Small intestine (tissue), 7 donors: ENCODE measurements at regions not wholly inside any gene's neighbourhood (a gene's known extent, or its start where the extent isn't known, plus 50 kb on each side); places are given as distances from the start of the nearest gene placed in this dataset.
A peak's percentile ranks its signal among the peaks of the same experiment; 100 is the strongest.

Experiments
- DNase-seq, 2 donors: peaks; one replicate each; pipeline versions ENCODE4 v3.0.0 to v3.0.0-alpha.2; 2013
- FAIRE-seq: peaks from 2 replicates; lab custom pipeline; 2012; peaks lifted over from hg19 to GRCh38; lab: Jason Lieb, UNC
- H3K27ac ChIP-seq, 3 donors: one replicate each; pipeline ENCODE4 v1.5.1; 2013; ENCODE audit warnings: low read length in 2 of 3, mild to moderate bottlenecking in 2 of 3, control low read depth in 1 of 3, inconsistent platforms in 1 of 3, low read depth in 1 of 3, moderate library complexity in 1 of 3
- H3K27me3 ChIP-seq, 3 donors: one replicate each; pipeline ENCODE4 v1.6.1; 2013; ENCODE audit warnings: low read length in 3 of 3, inconsistent platforms in 1 of 3; ENCODE audit not compliant: control insufficient read depth in 3 of 3, insufficient read depth in 3 of 3
- H3K36me3 ChIP-seq, 3 donors: one replicate each; pipeline ENCODE4 v1.6.1; 2013; ENCODE audit warnings: low read length in 3 of 3, inconsistent platforms in 1 of 3, low read depth in 1 of 3, mild to moderate bottlenecking in 1 of 3, moderate library complexity in 1 of 3; ENCODE audit not compliant: control insufficient read depth in 3 of 3, insufficient read depth in 2 of 3
- H3K4me1 ChIP-seq, 3 donors: one replicate each; pipeline ENCODE4 v1.6.1; 2013; ENCODE audit warnings: low read length in 2 of 3, inconsistent platforms in 1 of 3, low read depth in 1 of 3, mild to moderate bottlenecking in 1 of 3, moderate library complexity in 1 of 3; ENCODE audit not compliant: control insufficient read depth in 3 of 3, insufficient read depth in 2 of 3
- H3K4me3 ChIP-seq, 3 donors: one replicate each; pipeline ENCODE4 v1.5.1; 2013; ENCODE audit warnings: low read length in 3 of 3, control low read depth in 1 of 3, inconsistent platforms in 1 of 3, low read depth in 1 of 3, mild to moderate bottlenecking in 1 of 3, moderate library complexity in 1 of 3
- H3K9me3 ChIP-seq, 2 donors: one replicate each; pipeline ENCODE4 v1.6.1; 2013; ENCODE audit warnings: low read depth in 1 of 2, low read length in 1 of 2; ENCODE audit not compliant: control insufficient read depth in 2 of 2, insufficient read depth in 1 of 2
- WGBS, 3 donors: extraction: QIAGEN DNeasy Blood & Tissue Kit; methylation state at CpG; one replicate each; pipeline ENCODE4 v1.1.7; 2013; 5-methylcytosine and 5-hydroxymethylcytosine counted together
- donor health status: healthy with polysubstance abuse.
- donor health status: control.
- donor health status: control.
- donor health status: Bipolar disorder and iron deficiency.
- donor health status: healthy.

GRCh38 chr14:95446470-95446869 is 70.0 kb downstream of the SYNE3 start:
- no peak overlapping the region for H3K4me3 ChIP-seq
- H3K4me1 ChIP-seq, result peaks cover 0 to 14% (median 10%) of the 10 kb centered on the region in 3 donors
- no peaks in the 10 kb centered on the region for H3K9me3 ChIP-seq
- DNase-seq (no peak), FAIRE-seq (no peak)
- 84 to 98% (median 91%) methylated on average over 4 of the region's 4 CpGs for WGBS, 3 donors
- no peak overlapping the region for H3K27ac ChIP-seq
- H3K36me3 ChIP-seq, result peaks cover 0 to 5% (median 4%) of the 10 kb centered on the region in 3 donors
- no peaks in the 10 kb centered on the region for H3K27me3 ChIP-seq

- Histone ChIP-seq H3K9me3 (no peaks in the 10 kb centered on the region), H3K4me1 (peaks cover 0 to 14% (median 10%) of the 10 kb centered on the region in 3 donors), H3K4me3 (no peak overlapping the region), H3K27ac (no peak overlapping the region), H3K27me3 (no peaks in the 10 kb centered on the region), H3K36me3 (peaks cover 0 to 5% (median 2%) of the 10 kb centered on the region in 3 donors)
- WGBS, 3 donors, result 52 to 85% (median 63%) methylated on average over 6 of the region's 6 CpGs
- FAIRE-seq (no peak), DNase-seq (no peak)
These were observed 70.8 kb downstream of the SYNE3 start for GRCh38 chr14:95445676-95446075.

DNA sequence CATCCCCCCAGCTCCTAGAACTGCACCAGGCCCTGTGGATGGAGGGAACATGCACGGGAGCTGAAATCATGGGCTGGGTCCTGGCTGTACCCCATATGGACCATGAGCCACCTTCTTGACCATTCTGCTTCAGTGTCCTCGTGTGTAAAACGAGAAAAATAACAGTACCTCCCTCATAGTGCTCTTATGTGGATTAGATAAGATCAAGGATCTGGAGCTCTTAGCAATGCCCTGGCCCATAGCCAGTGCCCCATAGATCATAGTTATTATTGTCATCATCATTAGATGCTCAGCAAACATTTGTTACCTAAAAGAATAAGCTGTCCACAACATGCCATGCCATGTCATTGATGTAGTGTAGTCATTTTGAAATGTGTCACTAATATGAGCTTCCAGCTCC is 71.3 kb downstream of the SYNE3 start:
- H3K4me3 ChIP-seq, result no peak overlapping the region
- peaks cover 0 to 5% (median 2%) of the 10 kb centered on the region in 3 donors for H3K36me3 ChIP-seq
- no peaks in the 10 kb centered on the region for H3K9me3 ChIP-seq
- H3K27me3 ChIP-seq, result no peaks in the 10 kb centered on the region
- 41 to 74% (median 51%) methylated on average over 3 of the region's 3 CpGs for WGBS, 3 donors
- H3K4me1 ChIP-seq, result peaks cover 0 to 14% (median 10%) of the 10 kb centered on the region in 3 donors
- DNase-seq (no peak), FAIRE-seq (no peak)
- no peak overlapping the region for H3K27ac ChIP-seq

GRCh38 chr14:95444132-95445129 is 72.0 kb downstream of the SYNE3 start:
- WGBS, 3 donors, result 38 to 76% (median 52%) methylated on average over 16 of the region's 16 CpGs
- Histone ChIP-seq H3K4me1 (peaks cover 0 to 14% (median 10%) of the 10 kb centered on the region in 3 donors), H3K27me3 (no peaks in the 10 kb centered on the region), H3K4me3 (no peak overlapping the region), H3K9me3 (no peaks in the 10 kb centered on the region), H3K27ac (no peak overlapping the region), H3K36me3 (peaks cover 0 to 2% (median 2%) of the 10 kb centered on the region in 3 donors)
- FAIRE-seq (no peak), DNase-seq (peak; percentile 54 to 79)

GRCh38 chr14:95442633-95443021 is 73.8 kb downstream of the SYNE3 start:
- H3K27ac ChIP-seq, result no peak overlapping the region
- 16 to 24% (median 21%) methylated on average over 5 of the region's 5 CpGs for WGBS, 3 donors
- H3K9me3 ChIP-seq, result no peaks in the 10 kb centered on the region
- H3K4me1 ChIP-seq, result peaks cover 0 to 14% (median 10%) of the 10 kb centered on the region in 3 donors
- FAIRE-seq, result no peak
- peak; percentile 86 to 87 for DNase-seq
- peaks cover 0 to 3% (median 2%) of the 10 kb centered on the region in 3 donors for H3K36me3 ChIP-seq
- H3K4me3 ChIP-seq, result no peak overlapping the region
- H3K27me3 ChIP-seq, result peaks cover 0 to 4% (median 0%) of the 10 kb centered on the region in 3 donors

GRCh38 chr14:95442016-95442632 is 74.3 kb downstream of the SYNE3 start:
- WGBS, 3 donors, result 62 to 65% (median 63%) methylated on average over 6 of the region's 6 CpGs
- no peak for DNase-seq
- peaks cover 0 to 4% (median 0%) of the 10 kb centered on the region in 3 donors for H3K27me3 ChIP-seq
- H3K27ac ChIP-seq, result no peak overlapping the region
- FAIRE-seq, result no peak
- H3K36me3 ChIP-seq, result peaks cover 0 to 4% (median 3%) of the 10 kb centered on the region in 3 donors
- peaks cover 0 to 14% (median 10%) of the 10 kb centered on the region in 3 donors for H3K4me1 ChIP-seq
- H3K9me3 ChIP-seq, result no peaks in the 10 kb centered on the region
- no peak overlapping the region for H3K4me3 ChIP-seq

DNA sequence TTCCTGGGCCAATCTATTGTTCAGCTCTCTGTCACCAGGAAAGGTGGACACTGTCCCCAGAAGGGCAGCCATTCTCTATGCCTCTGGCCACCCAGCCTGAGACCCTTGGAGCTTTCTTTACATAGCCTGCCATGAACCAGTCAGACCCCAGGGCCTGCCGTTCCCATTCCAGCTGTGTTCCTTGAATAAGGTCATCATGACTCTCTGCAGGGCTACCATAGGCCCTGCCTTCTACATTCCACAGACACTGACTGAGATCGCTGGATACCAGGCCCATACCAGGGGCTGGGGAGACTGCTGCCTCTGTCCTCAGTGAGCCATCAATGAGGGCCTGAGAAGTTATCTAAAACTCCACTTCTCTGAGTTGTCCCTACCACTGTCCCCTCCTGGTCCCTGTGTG is 75.5 kb downstream of the SYNE3 start:
- 80 to 90% (median 83%) methylated on average over 2 of the region's 2 CpGs for WGBS, 3 donors
- H3K36me3 ChIP-seq, result peaks cover 0 to 5% (median 3%) of the 10 kb centered on the region in 3 donors
- H3K9me3 ChIP-seq, result no peaks in the 10 kb centered on the region
- DNase-seq (no peak), FAIRE-seq (no peak)
- H3K4me3 ChIP-seq, result no peak overlapping the region
- no peak overlapping the region for H3K27ac ChIP-seq
- peaks cover 0 to 4% (median 0%) of the 10 kb centered on the region in 3 donors for H3K27me3 ChIP-seq
- H3K4me1 ChIP-seq, result peaks cover 0 to 14% (median 10%) of the 10 kb centered on the region in 3 donors

DNA sequence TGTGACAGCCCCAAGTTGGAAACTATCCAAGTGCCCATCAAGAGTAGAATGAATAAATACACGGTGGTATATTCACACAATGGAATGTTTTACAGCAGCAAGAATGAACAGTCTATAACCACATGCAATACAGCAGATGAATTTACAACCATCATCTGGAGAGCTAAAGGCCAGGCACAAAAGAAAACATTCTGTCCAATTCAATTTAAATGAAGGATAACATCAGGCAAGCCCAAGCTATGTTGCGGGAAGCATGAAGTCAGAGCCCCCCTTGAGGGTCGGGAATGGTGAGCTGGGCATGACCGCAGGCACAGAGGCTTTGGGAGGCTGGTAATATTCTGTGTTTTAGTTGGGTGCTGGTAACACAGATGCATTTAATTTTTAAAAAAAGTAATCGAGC is 76.0 kb downstream of the SYNE3 start:
- no peak for FAIRE-seq
- Histone ChIP-seq H3K4me3 (no peak overlapping the region), H3K9me3 (no peaks in the 10 kb centered on the region), H3K36me3 (peaks cover 0 to 5% (median 3%) of the 10 kb centered on the region in 3 donors), H3K4me1 (peaks cover 0 to 14% (median 10%) of the 10 kb centered on the region in 3 donors), H3K27me3 (peaks cover 0 to 4% (median 0%) of the 10 kb centered on the region in 3 donors), H3K27ac (no peak overlapping the region)
- no peak for DNase-seq
- WGBS, 3 donors, result 78 to 79% (median 78%) methylated on average over 5 of the region's 5 CpGs
